A673 (cell line): ENCODE measurements at regions not wholly inside any gene's neighbourhood (a gene's known extent, or its start where the extent isn't known, plus 50 kb on each side); places are given as distances from the start of the nearest gene placed in this dataset.

Source experiments
- BruUV-seq: library from RNA; stranded (reverse); fragments of 400-500 nt; replicated peaks from 2 replicates; lab custom pipeline; 2021; lab: Mats Ljungman, UMichigan
- CTCF ChIA-PET: fragments of 300-600 bp; sonication (Branson Sonifier 250); formaldehyde crosslinking; loops from one replicate; lab custom pipeline; 2022; ENCODE audit warnings: antibody characterized with exemption; lab: Charles Lee
- POLR2A ChIA-PET: fragments of 300-600 bp; sonication (Branson Sonifier 250); formaldehyde crosslinking; loops from one replicate; lab custom pipeline; 2022; ENCODE audit warnings: antibody characterized with exemption; ENCODE audit not compliant: low non-redundant PET; lab: Charles Lee
- DNase-seq: peaks from one replicate; pipeline ENCODE4 v3.0.0-alpha.2; 2015; ENCODE audit warnings: low spot score
- H3K27ac ChIP-seq: fragments of 200-600 bp; sonication (generic); 2 replicates; pipeline ENCODE4 v1.5.1; 2016; ENCODE audit warnings: mixed run types, low read depth, mild to moderate bottlenecking, mixed read lengths, antibody characterized with exemption, low read length; ENCODE audit not compliant: poor library complexity, severe bottlenecking
- H3K27me3 ChIP-seq: fragments of 200-600 bp; sonication (generic); replicated peaks from 2 replicates; pipeline ENCODE4 v1.6.1; 2017; ENCODE audit warnings: mixed run types, low read depth, mild to moderate bottlenecking, mixed read lengths, antibody characterized with exemption, low read length; ENCODE audit not compliant: insufficient read depth, poor library complexity
- H3K36me3 ChIP-seq: fragments of 200-600 bp; sonication (generic); 2 replicates; pipeline ENCODE4 v1.6.1; 2016; ENCODE audit warnings: mixed run types, mild to moderate bottlenecking, mixed read lengths, antibody characterized with exemption, low read length; ENCODE audit not compliant: insufficient read depth, poor library complexity, severe bottlenecking
- H3K4me1 ChIP-seq: fragments of 200-600 bp; sonication (generic); 2 replicates; pipeline ENCODE4 v1.6.1; 2017; ENCODE audit warnings: mixed run types, mild to moderate bottlenecking, mixed read lengths, antibody characterized with exemption, low read length; ENCODE audit not compliant: insufficient read depth, poor library complexity, severe bottlenecking
- H3K4me3 ChIP-seq: fragments of 200-600 bp; sonication (generic); 2 replicates; pipeline ENCODE4 v1.5.1; 2016; ENCODE audit warnings: low read depth, mixed run types, mild to moderate bottlenecking, mixed read lengths, low read length; ENCODE audit not compliant: poor library complexity, severe bottlenecking
- H3K9me3 ChIP-seq: fragments of 200-600 bp; sonication (generic); 2 replicates; pipeline ENCODE4 v1.6.1; 2016; ENCODE audit warnings: mixed run types, low read depth, mild to moderate bottlenecking, mixed read lengths, antibody characterized with exemption, low read length; ENCODE audit not compliant: poor library complexity, severe bottlenecking
- EZH2 ChIP-seq: fragments of 200-600 bp; sonication (generic); IDR thresholded peaks from 2 replicates; pipeline ENCODE4 v1.6.1; 2017; ENCODE audit warnings: borderline replicate concordance, low read depth, mild to moderate bottlenecking, mixed read lengths, antibody characterized with exemption, low read length; ENCODE audit not compliant: poor library complexity, severe bottlenecking
- intact Hi-C: fragments of 100-400 bp; cut with micrococcal nuclease; formaldehyde crosslinking; loops from one replicate; pipeline ENCODE4 v1.10.0; 2022; ENCODE audit not compliant: unreplicated experiment
- TF ChIP-seq, protein P1 (sequence below): fragments of 300-800, 200-600 bp; sonication (generic); conservative IDR thresholded peaks from 2 replicates; pipeline ENCODE4 v1.5.1; 2017; ENCODE audit warnings: low read depth, mild to moderate bottlenecking, antibody characterized with exemption, low read length, moderate library complexity, mixed read lengths

- Histone ChIP-seq H3K4me1 (no peaks in the 10 kb centered on the region), H3K27ac (no peak overlapping the region), H3K9me3 (no peaks in the 10 kb centered on the region), H3K36me3 (no peaks in the 10 kb centered on the region), H3K27me3 (peaks cover 26% of the 10 kb centered on the region), H3K4me3 (no peak overlapping the region)
- no TSS peak for BruUV-seq
- intact Hi-C loops = no loop called here
- POLR2A ChIA-PET = no interaction called here
- no peak for TF ChIP-seq EZH2
- TF ChIP-seq, protein P1, sequence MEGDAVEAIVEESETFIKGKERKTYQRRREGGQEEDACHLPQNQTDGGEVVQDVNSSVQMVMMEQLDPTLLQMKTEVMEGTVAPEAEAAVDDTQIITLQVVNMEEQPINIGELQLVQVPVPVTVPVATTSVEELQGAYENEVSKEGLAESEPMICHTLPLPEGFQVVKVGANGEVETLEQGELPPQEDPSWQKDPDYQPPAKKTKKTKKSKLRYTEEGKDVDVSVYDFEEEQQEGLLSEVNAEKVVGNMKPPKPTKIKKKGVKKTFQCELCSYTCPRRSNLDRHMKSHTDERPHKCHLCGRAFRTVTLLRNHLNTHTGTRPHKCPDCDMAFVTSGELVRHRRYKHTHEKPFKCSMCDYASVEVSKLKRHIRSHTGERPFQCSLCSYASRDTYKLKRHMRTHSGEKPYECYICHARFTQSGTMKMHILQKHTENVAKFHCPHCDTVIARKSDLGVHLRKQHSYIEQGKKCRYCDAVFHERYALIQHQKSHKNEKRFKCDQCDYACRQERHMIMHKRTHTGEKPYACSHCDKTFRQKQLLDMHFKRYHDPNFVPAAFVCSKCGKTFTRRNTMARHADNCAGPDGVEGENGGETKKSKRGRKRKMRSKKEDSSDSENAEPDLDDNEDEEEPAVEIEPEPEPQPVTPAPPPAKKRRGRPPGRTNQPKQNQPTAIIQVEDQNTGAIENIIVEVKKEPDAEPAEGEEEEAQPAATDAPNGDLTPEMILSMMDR = no peak
- no peak for DNase-seq
- CTCF ChIA-PET = no interaction called here
Observed at GRCh38 chr1:233479110-233479890, 134.6 kb upstream of the KCNK1 start.

DNA sequence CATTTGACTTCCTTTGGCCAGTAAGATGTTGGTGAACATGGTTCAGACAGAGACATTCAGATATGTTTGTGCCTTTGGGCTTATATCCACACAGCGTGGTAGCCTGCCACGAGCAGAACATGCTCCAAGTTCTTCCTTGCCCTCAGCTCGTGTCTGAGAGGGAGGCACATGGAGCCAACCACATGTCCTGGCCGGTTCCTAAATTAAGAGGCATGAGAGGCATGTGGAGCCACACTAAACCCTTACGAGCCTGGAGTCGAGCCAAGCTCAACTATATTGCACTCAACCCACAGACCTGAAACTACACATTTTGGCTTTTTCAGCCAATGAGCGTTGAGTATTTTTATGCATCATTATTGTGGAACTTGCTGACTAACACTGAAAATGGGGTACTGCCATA is 133.7 kb upstream of the KCNK1 start:
- TF ChIP-seq, protein P1 = no peak
- TF ChIP-seq EZH2 = no peak
- no peaks in the 10 kb centered on the region for H3K36me3 ChIP-seq
- CTCF ChIA-PET = no interaction called here
- H3K27ac ChIP-seq = no peak overlapping the region
- no TSS peak for BruUV-seq
- POLR2A ChIA-PET = no interaction called here
- intact Hi-C loops = no loop called here
- H3K9me3 ChIP-seq = no peaks in the 10 kb centered on the region
- H3K4me3 ChIP-seq = no peak overlapping the region
- no peaks in the 10 kb centered on the region for H3K4me1 ChIP-seq
- peaks cover 26% of the 10 kb centered on the region for H3K27me3 ChIP-seq
- no peak for DNase-seq

GRCh38 chr1:233482388-233482787 is 131.5 kb upstream of the KCNK1 start:
- no peak overlapping the region for H3K27ac ChIP-seq

More at GRCh38 chr1:233482388-233482787, 131.5 kb upstream of the KCNK1 start:
- DNase-seq = no peak
- POLR2A ChIA-PET = no interaction called here
- intact Hi-C loops = no loop called here
- Histone ChIP-seq H3K4me3 (no peak overlapping the region), H3K9me3 (no peaks in the 10 kb centered on the region), H3K27me3 (peaks cover 26% of the 10 kb centered on the region), H3K36me3 (no peaks in the 10 kb centered on the region), H3K4me1 (no peaks in the 10 kb centered on the region)
- CTCF ChIA-PET = no interaction called here
- TF ChIP-seq, protein P1 = no peak
- TF ChIP-seq EZH2 = no peak
- no TSS peak for BruUV-seq
